ENCODE measurements at regions not wholly inside any gene's neighbourhood (a gene's known extent, or its start where the extent isn't known, plus 50 kb on each side); places are given as distances from the start of the nearest gene placed in this dataset.

GRCh38 chr5:56664025-56664424 lies 151.3 kb upstream of the MAP3K1 start:
- no peak for DNase-seq (ENCODE audit: low read depth in 1 of 2, low spot score in 1 of 2)

DNA sequence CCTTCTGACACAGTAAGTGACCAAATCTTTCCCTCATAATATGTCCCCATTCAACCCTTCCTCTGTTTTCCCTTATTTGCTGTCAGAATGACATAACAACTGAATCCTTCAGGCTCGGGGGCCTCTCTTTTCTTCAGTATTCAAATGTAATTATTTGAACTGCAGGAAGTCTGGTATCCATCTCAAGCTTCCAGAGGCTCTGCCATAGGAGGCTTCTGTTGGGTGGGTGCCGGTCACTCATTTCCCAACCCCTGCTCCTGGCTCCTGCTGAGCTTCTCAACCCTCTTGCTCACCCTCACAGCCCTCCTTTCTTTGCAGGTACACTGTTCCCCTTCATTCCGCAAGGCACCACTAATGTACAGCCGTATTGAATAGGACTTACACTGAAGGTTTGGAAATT lies 151.8 kb upstream of the MAP3K1 start:
- no peak for DNase-seq (ENCODE audit: low read depth in 1 of 2, low spot score in 1 of 2)

DNA sequence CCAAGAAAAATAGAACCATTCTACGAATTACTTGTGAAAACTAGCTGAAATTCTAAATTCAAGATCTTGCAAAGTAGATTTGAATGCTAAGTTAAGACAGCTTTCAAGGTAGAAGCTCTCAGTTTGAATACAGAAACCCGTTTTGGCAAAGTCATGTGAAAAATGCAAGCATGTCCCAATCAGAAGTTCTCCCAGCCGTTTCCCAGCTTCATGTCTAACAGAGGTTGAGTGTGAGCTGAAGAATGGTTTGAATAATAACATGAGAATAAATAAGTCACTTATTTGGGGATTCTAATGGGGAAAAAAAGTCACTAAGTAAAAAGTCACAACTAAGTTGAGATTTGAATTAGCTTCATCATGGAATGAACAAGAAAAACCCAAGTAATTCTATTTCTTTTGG lies 152.5 kb upstream of the MAP3K1 start:
- no peak for DNase-seq (ENCODE audit: low read depth in 1 of 2, low spot score in 1 of 2)

GRCh38 chr5:56659971-56660370 lies 155.4 kb upstream of the MAP3K1 start:
- no peak for DNase-seq (ENCODE audit: low read depth in 1 of 2, low spot score in 1 of 2)

- no peak for DNase-seq (ENCODE audit: low read depth in 1 of 2, low spot score in 1 of 2)
These were observed 156.4 kb upstream of the MAP3K1 start for GRCh38 chr5:56658972-56659371.

- DNase-seq (ENCODE audit: low read depth in 1 of 2, low spot score in 1 of 2), result no peak
These were observed 158.3 kb upstream of the MAP3K1 start for GRCh38 chr5:56656846-56657726.

DNA sequence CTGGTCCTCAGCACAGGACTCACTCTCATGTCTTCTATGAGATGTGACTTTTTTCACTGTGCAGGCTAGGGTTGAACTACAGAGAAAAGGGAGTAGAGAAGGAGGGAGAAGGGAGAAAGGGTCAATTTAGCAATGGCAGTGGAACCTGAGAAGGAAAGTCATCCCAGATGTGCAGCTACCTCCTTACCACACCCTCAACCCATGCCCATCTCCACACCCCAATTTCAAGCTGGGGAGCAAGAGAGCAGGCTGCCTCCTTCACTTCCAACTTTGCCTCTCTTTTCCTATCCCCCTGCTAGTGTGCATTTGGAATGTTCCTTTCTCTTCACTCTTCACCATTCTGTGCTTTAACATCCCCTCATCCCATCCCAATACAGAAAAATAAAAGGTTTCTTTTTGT lies 163.5 kb upstream of the MAP3K1 start:
- no peak for DNase-seq (ENCODE audit: low read depth in 1 of 2, low spot score in 1 of 2)

DNA sequence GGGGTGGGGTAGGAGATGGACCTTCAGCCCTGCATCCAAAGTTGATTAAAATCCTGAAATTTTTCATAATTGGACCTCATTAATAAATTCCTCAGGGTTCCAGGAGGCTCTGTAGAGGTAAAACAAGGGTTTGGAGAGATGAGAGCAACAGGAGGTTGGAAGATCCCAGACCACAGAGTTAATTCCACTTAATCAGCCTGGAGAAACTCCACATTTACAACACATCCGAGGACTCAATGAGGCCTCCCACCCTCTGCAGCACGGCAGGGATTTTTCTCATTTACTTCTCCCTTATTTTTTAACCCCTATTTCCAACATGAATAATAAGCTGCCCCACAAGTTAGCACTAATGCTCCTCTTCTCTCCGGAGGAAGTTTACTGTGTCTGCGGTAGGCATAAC lies 165.0 kb upstream of the MAP3K1 start:
- no peak for DNase-seq (ENCODE audit: low read depth in 1 of 2, low spot score in 1 of 2)

GRCh38 chr5:56649569-56649968 lies 165.8 kb upstream of the MAP3K1 start:
- no peak for DNase-seq (ENCODE audit: low read depth in 1 of 2, low spot score in 1 of 2)

GRCh38 chr5:56648460-56649034 lies 166.8 kb upstream of the MAP3K1 start:
- no peak for DNase-seq (ENCODE audit: low read depth in 1 of 2, low spot score in 1 of 2)

DNA sequence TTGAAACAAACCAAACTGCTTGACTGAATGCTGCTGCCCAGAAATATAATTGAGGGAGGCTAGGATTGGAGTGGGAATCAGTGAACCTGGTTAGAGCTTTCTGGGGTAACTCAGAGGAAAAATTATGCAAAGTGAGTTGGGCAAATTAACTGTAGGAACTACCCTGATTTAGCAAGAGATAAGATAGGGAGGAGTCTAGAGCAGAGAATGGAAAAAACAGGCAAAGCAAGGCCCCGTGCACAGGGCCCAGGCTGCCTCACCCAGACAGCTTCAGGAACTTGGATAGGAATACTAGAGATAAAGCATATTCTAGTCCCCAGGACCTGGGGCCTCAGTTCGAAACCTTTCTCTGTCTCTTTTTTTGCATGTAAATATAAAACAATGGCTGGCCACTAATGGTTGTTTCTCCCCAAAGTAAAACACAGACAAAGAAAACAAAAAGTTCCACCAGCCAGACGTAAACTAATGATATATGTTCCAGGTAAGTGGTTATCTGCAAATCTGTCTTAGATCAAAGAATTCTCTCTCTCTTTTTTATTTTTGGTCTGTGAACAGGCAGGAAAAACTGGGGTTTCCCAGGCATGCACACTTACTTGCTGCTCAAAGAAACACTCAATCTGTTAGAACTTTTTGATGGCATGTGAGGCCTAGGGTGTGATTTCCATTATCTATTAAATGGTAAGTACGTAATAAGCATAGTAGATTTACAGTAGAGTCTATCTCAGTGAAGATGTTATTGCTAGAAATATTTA lies 168.1 kb upstream of the MAP3K1 start:
- no peak for DNase-seq (ENCODE audit: low read depth in 1 of 2, low spot score in 1 of 2)

GRCh38 chr5:56641635-56642260 lies 173.6 kb upstream of the MAP3K1 start:
- DNase-seq (ENCODE audit: low read depth in 1 of 2, low spot score in 1 of 2), result no peak

GRCh38 chr5:56640763-56641406 lies 174.5 kb upstream of the MAP3K1 start:
- no peak for DNase-seq (ENCODE audit: low read depth in 1 of 2, low spot score in 1 of 2)

DNA sequence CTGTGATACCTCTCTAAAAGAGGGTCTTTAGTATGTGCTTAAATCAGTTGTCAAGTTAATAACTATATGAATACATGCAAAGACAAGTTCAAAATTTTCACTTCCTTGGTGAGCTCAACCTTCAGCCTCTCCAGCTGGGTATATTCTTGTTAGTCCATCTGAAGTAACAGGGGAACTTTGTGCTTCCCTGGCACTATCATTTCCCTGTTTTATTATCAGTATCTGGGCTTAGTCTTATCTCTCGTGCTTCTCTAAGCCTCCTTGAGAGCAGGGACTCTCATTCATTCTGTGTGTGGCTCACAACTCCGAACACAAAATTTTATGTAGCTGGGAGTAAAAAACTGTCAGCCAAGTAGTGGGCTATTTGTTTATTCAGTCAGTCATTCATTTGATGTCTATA lies 175.9 kb upstream of the MAP3K1 start:
- no peak for DNase-seq (ENCODE audit: low read depth in 1 of 2, low spot score in 1 of 2)

DNA sequence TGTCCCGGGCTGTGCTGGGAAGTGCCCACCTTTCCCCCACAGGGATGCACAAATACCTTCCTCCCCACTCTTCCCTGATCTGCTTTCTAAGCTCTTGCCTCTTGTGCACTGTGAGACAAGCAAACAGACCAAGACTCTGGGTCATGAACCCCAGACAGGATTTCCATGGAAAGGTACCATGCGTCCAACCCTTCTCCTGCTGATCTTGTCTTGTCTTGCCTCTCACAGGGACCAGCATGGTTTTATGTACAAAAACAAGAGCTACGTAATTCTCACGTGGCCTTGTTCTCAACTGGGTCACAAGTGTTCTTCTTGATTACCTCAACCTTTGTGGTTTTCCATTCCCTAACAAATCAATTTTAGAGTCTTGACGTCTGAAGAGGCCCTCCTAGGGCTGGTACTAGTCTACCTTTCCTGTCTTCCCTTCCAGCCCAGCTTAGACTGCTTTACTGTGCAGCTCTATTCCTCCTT lies 176.5 kb upstream of the MAP3K1 start:
- DNase-seq (ENCODE audit: low read depth in 1 of 2, low spot score in 1 of 2), result no peak

DNA sequence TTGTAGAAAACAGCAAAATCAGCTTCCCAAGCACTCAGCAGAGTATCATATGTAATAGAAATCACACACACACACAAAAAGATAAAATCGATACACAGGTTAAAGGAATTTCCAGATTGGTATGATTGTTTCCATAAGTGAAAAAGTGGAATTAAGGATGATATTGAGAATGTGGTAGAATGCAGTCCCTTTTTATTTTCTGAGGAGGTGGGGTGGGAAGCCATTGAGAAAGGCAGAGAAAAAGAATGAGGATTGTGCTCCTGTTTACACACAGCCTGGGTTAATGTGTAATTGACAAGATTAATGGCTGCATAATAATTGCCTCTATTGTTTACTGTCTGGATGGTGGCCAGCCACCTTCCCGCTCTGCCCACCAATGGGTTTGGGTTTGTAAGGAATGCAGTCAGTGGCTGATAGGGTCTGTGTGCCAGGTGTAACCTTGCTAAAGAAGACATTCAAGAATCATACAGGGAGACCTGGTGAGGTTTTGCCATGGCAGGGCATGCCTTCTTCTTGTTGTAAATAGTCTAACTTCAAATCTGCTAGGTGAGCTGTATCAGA lies 177.2 kb upstream of the MAP3K1 start:
- no peak for DNase-seq (ENCODE audit: low read depth in 1 of 2, low spot score in 1 of 2)

- no peak for DNase-seq (ENCODE audit: low read depth in 1 of 2, low spot score in 1 of 2)
These were observed 177.9 kb upstream of the MAP3K1 start for GRCh38 chr5:56637321-56637920.

GRCh38 chr5:56633950-56634349 lies 181.4 kb upstream of the MAP3K1 start:
- DNase-seq (ENCODE audit: low read depth in 1 of 2, low spot score in 1 of 2), result no peak

DNA sequence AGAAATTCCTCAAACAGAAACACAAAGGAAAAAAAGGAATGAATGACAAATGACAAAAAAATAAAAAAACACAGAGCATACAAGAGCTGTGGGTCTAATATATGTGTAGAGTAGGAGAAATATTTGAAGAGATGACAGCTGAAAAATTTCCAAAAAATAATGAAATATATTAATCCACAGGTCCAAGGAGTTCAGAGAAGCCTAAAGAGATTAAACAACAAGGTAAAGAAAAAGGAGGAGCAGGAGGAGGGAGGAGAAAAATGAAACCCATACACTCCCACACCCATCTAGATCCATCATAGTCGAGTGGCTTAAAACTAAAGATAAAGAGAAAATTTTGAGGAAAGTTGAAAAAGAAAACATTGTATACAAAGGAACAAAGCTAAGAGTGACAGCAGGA lies 182.4 kb upstream of the MAP3K1 start:
- DNase-seq (ENCODE audit: low read depth in 1 of 2, low spot score in 1 of 2), result no peak

DNA sequence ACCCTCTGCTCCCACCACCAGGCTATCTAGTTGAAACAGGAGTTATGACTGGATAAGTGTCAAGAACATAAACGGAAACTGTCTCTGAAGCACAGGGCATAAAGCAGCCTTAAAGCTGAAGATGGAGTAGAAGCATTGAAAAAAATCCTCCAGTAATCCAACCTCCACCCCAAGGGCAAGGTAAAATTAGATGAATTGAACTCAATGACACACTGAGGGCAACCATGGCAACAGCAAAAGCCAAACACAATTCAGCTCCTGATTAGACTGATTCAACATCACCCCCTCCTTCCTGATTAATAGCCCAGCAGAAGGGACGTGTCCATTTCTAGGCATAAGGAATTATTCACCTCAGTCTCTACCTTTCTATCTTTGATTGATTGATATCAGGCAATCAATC lies 183.2 kb upstream of the MAP3K1 start:
- DNase-seq (ENCODE audit: low read depth in 1 of 2, low spot score in 1 of 2), result no peak

Data from stimulated activated CD4-positive, alpha-beta T cell treated with anti-CD3 and anti-CD28 coated beads, Interleukin-15, amount 100 ng/mL, for 1 hour (primary cell).